GM21529 (cell line): ENCODE measurements at regions not wholly inside any gene's neighbourhood (a gene's known extent, or its start where the extent isn't known, plus 50 kb on each side); places are given as distances from the start of the nearest gene placed in this dataset.
"Not testable (repeated sequence)": the region's sequence is repeated elsewhere in the genome, so short reads cannot be mapped to it uniquely, and the experiment has no call there.

ENCODE experiments used
- ATAC-seq: cut with Tn5 transposase; IDR thresholded peaks from one replicate; pipeline ENCODE4 v1.9.1; 2021; ENCODE audit not compliant: unreplicated experiment

DNA sequence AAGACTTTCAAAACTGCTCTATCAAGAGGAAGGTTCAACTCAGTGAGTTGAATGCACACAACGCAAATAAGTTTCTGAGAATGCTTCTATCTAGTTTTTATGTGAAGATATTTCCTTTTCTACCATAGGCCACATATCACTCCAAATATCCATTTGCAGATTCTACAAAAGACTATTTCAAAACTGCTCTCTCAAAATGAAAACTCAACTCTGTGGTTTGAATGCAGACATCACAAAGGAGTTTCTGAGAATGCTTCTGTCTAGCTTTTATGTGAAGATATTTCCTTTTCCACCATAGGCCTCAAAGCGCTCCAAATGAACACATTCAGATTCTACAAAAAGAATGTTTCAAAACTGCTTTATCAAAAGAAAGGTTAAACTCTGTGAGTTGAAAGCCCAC is 1093.1 kb upstream of the DEFB115 start:
- ATAC-seq = not testable (repeated sequence)

DNA sequence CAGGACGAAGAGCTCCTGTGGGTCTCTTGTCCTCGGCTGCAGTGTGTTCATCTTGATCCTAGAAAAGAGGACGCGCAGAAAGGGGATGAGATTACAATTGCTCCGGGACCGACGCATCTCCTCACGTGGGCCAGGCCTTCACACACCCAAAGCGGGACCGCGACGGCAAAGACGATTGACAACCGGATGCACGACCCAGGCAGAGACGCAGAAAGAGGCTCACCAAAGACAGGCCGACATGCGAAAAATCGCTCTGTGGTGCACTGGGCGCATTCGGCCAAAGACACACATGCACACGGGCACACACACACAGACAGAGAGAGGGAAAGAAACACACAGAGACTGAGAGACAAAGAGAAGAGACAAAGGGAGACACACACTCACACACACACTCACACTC is 1089.9 kb upstream of the DEFB115 start:
- no peak for ATAC-seq

DNA sequence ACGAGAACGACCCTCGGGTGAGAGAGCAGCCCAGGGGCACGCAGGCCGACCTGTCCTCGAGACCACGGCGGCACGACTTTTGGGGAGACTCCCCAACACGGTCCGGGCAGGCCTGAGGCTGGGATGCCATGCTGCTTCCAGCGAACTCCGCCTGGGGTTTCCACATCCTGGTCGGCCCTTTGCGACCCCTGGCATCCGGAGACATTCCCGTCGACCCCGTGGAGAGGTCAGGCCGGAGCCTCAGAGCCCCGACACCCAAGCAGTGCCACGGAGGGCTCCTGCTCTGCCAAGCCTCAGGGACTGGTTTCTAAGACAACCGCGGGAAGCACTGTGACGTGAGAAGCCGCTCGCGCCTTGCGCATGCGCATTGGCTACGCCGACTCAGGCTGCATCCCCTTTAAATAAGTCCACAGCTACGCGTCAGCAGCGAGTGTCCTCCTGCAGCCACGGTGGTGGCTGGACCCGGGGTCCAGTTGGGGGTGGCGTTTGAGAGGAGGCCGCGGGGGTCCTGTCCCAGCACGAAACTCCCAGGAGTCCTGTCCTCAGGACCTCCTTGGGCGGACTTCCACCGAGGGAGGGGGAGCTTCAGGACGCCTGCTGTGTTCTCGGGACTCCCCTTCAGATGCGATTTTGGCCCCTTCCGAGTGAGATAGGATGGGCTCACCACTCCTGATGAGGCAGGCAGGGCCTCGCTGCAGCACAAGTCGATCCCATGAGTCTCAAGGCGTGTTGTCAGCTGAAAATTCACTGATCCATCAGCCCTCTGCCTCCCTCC is 1089.3 kb upstream of the DEFB115 start:
- no peak for ATAC-seq

DNA sequence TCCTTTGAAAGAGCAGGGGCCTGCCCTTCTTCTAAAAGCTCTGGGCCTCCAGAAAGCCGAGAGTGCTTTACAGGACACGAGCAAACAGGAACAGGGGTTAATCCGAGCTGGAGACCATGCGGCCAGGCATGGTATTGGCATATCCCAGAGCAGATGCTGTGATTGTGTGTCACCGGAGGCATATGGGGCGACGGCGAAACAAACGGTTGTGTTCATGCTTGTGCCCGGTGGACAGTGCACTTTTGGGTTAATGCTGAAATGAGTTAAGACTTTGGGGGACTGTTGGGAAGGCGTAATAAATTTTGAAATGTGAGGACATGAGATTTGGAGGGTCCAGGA is 1088.7 kb upstream of the DEFB115 start:
- ATAC-seq = no peak

DNA sequence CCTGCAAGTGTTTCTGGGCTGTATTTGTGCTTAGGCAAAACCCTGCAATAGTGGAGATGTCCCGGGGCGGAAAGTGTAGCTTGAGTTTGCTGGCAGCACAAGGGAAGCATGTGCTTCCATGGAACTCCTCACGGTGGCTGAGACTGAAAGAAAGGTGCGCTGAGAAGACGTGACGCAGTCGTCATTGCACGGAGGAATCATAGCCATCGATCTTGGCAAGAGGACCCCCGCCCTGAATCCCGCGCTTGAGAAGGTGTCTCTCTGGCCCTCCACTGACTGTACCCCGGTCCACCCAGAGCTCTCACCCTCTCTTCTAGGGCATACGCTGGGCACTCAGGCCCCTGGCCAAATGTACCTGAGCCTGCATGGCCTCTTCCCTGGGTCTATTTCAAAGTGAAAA is 1081.8 kb upstream of the DEFB115 start:
- ATAC-seq = no peak

DNA sequence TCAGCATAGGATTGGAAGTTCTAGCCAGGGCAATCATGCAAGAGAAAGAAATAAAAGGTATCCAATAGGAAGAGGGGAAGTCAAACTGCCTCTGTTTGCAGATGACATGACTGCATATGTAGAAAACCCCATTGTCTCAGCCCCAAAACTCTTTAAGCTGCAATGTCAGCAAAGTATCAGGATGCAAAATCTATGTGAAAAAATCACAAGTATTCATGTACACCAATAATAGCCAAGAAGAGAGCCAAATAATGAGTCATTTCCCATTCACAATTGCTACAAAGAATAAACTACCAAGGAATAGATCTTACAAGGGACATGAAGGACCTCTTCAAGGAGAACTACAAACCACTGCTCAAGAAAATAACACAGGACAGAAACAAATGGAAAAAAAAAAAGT is 1074.3 kb upstream of the DEFB115 start:
- not testable (repeated sequence) for ATAC-seq

DNA sequence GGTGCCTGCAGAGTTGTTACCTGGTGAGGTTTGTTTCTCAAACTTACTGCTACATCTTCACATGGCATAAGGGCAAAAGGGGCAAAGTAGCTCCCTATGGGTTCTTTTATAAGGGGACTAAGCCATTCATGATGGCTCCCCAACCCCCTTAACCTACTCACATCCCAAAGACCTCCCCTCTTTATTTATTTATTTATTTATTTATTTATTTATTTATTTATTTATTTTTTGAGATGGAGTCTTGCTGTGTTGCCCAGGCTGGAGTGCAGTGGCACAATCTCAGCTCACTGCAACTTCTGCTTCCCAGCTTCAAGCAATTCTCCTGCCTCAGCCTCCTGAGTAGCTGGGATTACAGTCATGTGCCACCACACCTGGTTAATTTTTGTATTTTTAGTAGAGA is 1065.7 kb upstream of the DEFB115 start:
- not testable (repeated sequence) for ATAC-seq

DNA sequence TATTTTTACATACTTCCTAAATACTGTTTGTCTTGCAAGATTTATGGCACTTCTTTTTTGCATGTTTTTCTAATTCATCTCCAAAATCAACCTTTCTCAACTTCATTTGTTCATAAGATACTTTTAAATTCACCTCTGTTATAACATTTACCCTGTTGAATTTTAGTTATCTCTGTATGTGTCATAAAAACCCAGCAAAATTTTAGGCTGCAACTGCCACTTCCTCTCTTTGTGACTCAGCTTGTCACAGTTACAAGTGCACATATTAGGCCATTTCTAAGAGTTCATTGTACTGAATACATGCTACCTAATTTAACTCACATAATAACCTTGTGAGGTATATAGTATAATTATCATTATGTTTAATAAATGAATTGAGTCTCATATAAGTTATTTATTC is 1023.0 kb upstream of the DEFB115 start:
- ATAC-seq = not testable (repeated sequence)

DNA sequence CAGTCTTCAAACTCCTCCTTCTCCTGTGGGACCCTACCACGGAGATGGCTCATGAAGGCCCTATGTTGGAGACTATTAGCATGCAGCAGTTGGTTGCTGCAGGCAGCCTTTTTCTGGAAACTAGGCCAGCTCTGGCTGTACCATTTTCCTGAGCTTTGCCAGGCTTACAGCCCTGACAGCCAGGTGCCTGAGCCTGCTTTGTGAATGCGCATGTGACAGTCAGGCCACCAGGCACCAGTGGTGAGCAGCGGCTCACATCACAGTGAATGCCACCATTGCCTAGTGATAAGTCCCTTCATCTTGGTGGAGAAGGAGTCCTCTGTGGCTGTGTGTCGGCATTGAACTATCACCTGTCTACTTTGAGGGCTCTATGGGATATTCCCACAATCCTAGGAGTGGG is 982.4 kb upstream of the DEFB115 start:
- not testable (repeated sequence) for ATAC-seq

DNA sequence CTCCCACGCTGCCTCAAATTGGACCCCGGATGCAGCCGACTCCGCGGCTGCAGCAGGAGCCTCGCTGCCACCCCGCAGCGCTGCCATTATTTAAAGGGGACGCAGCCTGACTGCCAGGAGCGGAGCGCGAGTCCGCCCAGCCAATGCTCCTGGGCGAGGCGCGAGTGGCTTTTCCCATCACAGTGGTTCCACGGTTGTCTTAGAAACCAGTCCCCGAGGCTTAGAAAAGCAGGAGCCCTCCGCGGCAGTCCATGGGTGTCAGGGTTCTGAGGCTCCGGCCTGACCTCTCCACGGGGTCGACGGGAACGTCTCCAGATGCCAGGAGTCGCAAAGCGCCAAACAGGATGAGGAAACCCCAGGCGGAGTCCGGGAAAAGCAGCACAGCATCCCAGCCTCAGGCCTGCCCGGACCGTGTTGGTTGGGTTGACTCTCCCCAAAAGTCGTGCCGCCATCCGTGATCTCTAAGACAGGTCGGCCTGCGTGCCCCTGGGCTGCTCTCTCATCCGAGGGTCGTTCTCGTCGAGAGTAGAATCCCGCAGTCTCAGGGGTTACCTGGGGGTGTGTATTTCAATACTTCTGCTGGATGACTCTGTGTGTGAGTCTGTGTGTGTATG is 975.8 kb upstream of the DEFB115 start:
- no peak for ATAC-seq

DNA sequence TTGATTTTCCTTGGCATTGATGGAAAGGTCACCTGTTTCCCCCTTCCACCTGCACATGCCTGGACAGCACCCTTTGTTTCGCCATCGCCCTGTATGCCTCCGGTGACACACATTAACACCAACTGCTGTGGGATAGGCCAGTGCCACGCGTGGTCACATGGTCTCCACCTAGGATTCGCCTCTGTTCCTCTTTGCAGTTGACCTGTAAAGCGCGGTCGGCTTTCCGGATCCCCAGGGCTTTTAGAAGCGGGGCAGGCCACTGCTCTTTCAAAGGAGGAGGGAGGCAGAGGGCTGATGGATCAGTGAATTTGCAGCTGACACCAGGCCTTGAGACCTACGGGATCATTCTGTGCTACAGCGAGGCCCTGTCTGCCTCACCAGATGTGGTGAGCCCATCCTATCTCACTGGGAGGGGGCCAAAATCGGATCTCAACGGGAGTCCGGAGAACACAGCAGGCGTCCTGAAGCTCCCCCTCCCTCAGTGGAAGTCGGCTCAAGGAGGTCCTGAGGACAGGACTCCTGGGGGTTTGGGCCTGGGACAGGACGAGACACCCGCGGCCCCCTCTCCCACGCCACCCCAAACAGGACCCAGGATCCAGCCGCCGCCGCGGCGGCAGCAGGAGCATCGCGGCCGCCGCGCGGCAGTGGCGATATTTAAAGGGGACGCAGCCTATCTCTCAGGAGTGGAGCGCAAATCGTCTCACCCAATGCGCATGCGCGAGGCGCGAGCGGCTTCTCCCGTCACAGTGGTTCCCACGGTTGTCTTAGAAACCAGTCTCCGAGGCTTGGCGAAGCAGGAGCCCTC is 973.8 kb upstream of the DEFB115 start:
- ATAC-seq = not testable (repeated sequence)

DNA sequence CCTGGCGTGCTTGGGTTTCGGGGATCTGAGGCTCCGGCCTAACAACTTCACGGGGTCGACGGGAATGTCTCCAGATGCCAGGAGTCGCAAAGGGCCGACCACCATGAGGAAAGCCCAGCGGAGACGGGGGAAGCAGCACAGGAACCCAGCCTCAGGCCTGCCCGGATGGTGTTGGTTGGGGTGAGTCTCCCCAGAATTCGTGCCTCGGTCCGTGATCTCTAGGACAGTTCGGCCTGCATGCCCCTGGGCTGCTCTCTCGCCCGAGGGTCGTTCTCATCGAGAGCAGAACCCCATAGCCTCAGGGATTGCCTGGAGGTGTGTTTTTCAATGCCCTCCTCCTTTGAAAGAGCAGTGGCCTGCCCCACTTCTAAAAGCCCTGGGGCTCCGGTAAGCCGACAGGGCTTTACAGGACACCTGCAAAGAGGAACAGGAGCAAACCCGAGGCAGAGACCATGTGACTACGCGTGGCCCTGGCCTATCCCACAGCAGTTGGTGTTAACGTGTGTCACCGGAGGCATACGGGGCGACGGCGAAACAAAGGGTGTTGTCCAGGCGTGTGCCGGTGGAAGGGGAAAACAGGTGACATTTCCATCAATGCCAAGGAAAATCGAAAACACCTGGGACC is 973.1 kb upstream of the DEFB115 start:
- no peak for ATAC-seq

DNA sequence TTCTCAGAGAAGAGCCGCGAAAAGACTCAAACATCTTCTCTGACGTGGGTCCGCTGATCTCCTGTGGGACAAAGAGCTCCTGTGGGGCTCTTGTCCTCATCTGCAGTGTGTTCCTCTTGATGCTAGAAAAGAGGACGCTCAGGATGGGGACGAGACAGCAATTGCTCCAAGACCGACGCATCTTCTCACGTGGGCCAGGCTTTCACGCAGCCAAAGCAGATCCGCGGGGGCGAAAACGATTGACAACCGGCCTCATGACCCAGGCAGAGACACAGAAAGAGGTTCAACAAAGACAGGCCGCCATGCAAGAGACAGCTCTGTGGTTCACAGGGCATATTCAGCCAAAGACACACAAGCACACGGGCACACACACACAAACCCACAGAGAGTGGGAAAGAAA is 971.8 kb upstream of the DEFB115 start:
- no peak for ATAC-seq

DNA sequence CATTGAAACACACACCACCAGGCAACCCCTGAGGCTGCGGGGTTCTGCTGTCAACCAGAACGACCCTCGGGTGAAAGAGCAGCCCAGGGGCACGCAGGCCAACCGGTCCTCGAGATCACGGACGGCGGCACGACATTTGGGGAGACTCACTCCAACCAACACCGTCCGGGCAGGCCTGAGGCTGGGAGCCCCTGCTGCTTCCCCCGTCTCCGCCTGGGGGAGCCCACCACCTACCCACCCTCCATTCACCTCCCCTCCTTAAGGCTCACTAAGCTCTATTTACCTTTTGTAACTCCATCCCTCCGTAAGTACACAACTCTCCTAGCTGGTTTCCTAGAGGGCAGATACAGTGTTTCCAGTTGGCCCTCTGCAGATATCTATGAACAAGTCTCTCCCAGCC is 971.3 kb upstream of the DEFB115 start:
- no peak for ATAC-seq

DNA sequence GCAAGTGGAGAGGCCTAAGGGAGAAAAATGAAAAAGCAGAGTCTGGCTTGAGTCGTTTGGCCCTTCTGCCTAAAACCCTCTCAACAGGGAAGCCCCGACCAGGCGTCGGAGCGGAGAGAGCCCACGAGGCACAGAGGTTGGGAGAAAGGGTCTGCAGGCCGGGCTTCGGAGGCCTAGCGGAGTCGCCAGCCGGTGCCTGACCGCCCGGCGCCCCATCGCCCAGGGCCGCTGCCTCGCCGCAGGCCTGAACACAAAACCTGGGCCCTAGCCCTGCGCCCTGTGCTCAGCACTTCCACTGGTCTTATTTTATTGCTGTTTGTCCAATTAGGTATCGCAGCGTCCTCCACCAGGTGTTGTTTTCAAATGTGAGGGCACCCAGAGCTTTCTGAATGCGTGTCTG is 970.0 kb upstream of the DEFB115 start:
- not testable (repeated sequence) for ATAC-seq

DNA sequence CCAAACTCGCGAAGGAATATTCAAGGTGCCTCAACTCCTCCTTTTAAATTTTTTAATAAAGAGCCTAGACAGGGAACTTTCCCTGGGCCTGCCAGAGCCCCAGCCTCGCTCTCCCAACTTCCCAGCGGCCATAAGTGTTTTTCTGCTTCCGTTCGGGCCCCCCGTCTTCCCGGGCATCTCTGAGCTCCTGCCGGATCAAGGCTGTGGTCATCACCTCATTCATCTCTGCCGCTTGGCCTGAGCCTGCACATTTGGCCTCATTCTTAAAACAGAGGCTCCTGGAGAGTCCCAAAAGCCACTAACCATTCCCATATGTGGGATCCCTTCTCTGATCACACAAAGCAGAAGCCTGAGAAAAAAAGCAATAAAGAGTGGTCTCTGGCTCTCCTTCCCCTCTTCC is 969.1 kb upstream of the DEFB115 start:
- no peak for ATAC-seq

DNA sequence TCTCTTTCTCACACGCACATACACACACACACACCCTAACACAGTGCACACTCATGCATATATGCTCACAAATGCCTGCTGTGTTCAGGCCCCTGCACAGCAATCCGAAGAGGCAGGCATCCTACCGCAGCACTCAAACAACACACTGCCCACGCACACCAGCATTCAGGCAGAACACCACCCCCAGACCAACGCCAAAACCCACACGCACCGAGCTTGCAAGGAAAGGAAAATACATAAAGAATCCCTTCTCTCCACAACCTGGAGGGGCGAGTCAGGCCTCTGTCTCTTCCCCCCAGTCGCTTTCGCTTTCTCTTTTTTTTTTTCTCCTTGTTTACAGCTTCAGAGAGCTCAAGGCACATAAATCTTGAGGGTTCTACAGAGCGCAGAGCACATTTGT is 968.4 kb upstream of the DEFB115 start:
- ATAC-seq = not testable (repeated sequence)

DNA sequence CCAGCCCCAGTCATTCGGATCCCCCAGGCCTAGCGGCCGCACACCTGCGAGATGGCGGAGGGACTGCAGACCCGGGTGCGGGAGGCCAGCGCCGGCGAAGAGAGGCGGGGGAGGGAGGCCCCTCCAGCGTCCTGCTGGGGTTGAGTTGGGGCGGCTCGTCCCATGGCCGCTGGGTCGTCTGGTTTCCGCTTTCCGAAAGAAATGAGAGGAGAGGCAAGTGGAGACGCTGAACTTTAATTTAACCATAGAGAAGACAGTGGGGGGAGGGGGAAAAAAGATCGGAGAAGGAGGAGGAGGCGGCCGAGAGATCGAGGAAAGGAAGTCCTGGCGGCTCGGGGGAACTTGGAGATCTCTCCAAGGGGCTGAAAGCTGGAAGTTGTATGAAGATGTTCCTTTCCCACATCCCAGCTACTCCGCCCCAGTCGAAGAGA is 967.7 kb upstream of the DEFB115 start:
- not testable (repeated sequence) for ATAC-seq

DNA sequence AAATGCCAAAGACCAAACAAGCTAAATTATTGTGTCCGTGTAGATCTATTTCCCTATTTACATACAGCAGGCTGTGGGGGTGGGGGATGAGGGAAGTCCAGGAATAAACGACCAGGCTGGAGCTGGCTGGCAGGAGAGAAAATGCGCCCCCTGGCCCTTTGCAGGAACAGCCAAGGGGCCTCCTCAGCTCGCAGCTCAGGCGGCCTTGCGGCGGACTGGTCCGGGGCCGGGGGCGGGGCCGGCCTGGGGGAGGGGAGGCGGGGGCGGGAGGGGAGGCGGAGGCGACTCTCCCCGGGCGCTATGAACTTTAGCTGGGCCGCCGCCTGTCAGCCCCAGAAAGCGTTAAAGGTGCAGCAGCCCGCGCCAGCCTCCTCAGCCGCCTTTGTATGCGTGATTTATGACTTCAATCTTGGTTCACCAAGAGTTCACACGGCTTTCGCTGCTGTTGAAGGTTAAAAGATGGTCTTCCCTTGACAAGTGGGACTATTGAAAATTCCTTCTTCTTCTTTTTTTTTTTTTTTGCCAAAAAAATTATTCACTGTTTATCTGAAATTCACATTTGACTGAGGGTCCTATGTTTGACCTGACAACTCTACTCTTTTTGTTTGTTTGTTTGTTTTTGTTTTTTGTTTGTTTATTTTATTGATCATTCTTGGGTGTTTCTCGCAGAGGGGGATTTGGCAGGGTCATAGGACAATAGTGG is 967.0 kb upstream of the DEFB115 start:
- not testable (repeated sequence) for ATAC-seq

DNA sequence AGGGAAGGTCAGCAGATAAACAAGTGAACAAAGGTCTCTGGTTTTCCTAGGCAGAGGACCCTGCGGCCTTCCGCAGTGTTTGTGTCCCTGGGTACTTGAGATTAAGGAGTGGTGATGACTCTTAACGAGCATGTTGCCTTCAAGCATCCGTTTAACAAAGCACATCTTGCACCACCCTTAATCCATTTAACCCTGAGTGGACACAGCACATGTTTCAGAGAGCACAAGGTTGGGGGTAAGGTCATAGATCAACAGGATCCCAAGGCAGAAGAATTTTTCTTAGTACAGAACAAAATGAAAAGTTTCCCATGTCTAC is 966.4 kb upstream of the DEFB115 start:
- ATAC-seq = not testable (repeated sequence)

DNA sequence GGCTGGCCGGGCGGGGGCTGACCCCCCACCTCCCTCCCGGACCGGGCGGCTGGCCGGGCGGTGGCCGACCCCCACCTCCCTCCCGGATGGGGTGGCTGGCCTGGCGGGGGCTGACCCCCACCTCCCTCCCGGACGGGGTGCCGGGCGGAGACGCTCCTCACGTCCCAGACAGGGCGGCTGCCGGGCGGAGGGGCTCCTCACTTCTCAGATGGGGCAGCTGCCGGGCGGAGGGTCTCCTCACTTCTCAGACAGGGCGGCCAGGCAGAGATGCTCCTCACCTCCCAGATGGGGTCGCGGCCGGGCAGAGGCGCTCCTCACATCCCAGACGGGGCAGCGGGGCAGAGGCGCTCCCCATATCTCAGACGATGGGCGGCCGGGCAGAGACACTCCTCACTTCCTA is 965.8 kb upstream of the DEFB115 start:
- ATAC-seq = not testable (repeated sequence)
